ENCODE measurements at regions not wholly inside any gene's neighbourhood (a gene's known extent, or its start where the extent isn't known, plus 50 kb on each side); places are given as distances from the start of the nearest gene placed in this dataset.

DNA sequence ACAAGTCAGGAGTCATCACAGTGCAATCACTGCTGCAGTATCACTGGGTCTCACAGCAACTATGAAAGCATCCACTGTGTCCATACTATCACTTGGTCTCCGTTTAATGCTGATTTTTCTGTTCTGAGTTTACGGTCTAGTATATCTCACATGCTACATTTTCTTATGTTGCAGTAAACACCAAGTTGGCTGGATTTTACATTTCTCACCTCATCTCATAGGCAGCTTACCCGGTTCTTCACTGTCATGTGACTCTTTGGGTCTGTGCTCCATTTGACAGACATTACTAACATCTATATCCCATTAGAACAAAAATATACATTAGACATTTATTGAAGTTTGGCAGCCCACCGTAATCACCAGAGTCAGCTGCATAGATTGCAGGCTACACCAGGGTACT is 115.7 kb upstream of the PRMT8 start:
- Histone ChIP-seq H3K27me3 (ENCODE audit: insufficient read depth, low read depth, severe bottlenecking) (no peaks in the 10 kb centered on the region), H3K27ac (no peak overlapping the region), H3K4me3 (ENCODE audit: low read depth, low read length) (no peak overlapping the region), H3K9me3 (ENCODE audit: severe bottlenecking) (no peaks in the 10 kb centered on the region), H3K36me3 (no peaks in the 10 kb centered on the region)
- no peak for DNase-seq
- TF ChIP-seq, protein P1, sequence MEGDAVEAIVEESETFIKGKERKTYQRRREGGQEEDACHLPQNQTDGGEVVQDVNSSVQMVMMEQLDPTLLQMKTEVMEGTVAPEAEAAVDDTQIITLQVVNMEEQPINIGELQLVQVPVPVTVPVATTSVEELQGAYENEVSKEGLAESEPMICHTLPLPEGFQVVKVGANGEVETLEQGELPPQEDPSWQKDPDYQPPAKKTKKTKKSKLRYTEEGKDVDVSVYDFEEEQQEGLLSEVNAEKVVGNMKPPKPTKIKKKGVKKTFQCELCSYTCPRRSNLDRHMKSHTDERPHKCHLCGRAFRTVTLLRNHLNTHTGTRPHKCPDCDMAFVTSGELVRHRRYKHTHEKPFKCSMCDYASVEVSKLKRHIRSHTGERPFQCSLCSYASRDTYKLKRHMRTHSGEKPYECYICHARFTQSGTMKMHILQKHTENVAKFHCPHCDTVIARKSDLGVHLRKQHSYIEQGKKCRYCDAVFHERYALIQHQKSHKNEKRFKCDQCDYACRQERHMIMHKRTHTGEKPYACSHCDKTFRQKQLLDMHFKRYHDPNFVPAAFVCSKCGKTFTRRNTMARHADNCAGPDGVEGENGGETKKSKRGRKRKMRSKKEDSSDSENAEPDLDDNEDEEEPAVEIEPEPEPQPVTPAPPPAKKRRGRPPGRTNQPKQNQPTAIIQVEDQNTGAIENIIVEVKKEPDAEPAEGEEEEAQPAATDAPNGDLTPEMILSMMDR (IDR thresholded peaks at IDR 0.05; ENCODE audit: low read depth, low read length), result no peak

- TF ChIP-seq, protein P1 (IDR thresholded peaks at IDR 0.05; ENCODE audit: low read depth, low read length), result no peak
- H3K36me3 ChIP-seq, result no peaks in the 10 kb centered on the region
- H3K27me3 ChIP-seq (ENCODE audit: insufficient read depth, low read depth, severe bottlenecking), result no peaks in the 10 kb centered on the region
Measured at GRCh38 chr12:3376779-3377455, 114.1 kb upstream of the PRMT8 start.

GRCh38 chr12:3378655-3379054 is 112.3 kb upstream of the PRMT8 start:
- TF ChIP-seq, protein P1 (IDR thresholded peaks at IDR 0.05; ENCODE audit: low read depth, low read length), result no peak
- H3K9me3 ChIP-seq (ENCODE audit: severe bottlenecking), result no peaks in the 10 kb centered on the region
- H3K4me3 ChIP-seq (ENCODE audit: low read depth, low read length), result no peak overlapping the region
- H3K27me3 ChIP-seq (ENCODE audit: insufficient read depth, low read depth, severe bottlenecking), result no peaks in the 10 kb centered on the region
- DNase-seq, result no peak
- no peaks in the 10 kb centered on the region for H3K36me3 ChIP-seq
- no peak overlapping the region for H3K27ac ChIP-seq

More at GRCh38 chr12:3376779-3377455, 114.1 kb upstream of the PRMT8 start:
- DNase-seq, result no peak
- no peak overlapping the region for H3K27ac ChIP-seq
- H3K4me3 ChIP-seq (ENCODE audit: low read depth, low read length), result no peak overlapping the region
- no peaks in the 10 kb centered on the region for H3K9me3 ChIP-seq (ENCODE audit: severe bottlenecking)

GRCh38 chr12:3379079-3379478 is 111.9 kb upstream of the PRMT8 start:
- H3K27ac ChIP-seq, result no peak overlapping the region
- H3K27me3 ChIP-seq (ENCODE audit: insufficient read depth, low read depth, severe bottlenecking), result no peaks in the 10 kb centered on the region
- no peak overlapping the region for H3K4me3 ChIP-seq (ENCODE audit: low read depth, low read length)
- no peaks in the 10 kb centered on the region for H3K36me3 ChIP-seq
- no peak for DNase-seq
- no peaks in the 10 kb centered on the region for H3K9me3 ChIP-seq (ENCODE audit: severe bottlenecking)
- TF ChIP-seq, protein P1 (IDR thresholded peaks at IDR 0.05; ENCODE audit: low read depth, low read length), result no peak

- DNase-seq, result no peak
- Histone ChIP-seq H3K9me3 (ENCODE audit: severe bottlenecking) (no peaks in the 10 kb centered on the region), H3K36me3 (no peaks in the 10 kb centered on the region), H3K4me3 (ENCODE audit: low read depth, low read length) (no peak overlapping the region), H3K27ac (no peak overlapping the region), H3K27me3 (ENCODE audit: insufficient read depth, low read depth, severe bottlenecking) (no peaks in the 10 kb centered on the region)
- TF ChIP-seq, protein P1 (IDR thresholded peaks at IDR 0.05; ENCODE audit: low read depth, low read length), result no peak
Measured at GRCh38 chr12:3380200-3381043, 110.6 kb upstream of the PRMT8 start.

All from WERI-Rb-1 (cell line).